ENCODE measurements at regions not wholly inside any gene's neighbourhood (a gene's known extent, or its start where the extent isn't known, plus 50 kb on each side); places are given as distances from the start of the nearest gene placed in this dataset.

DNA sequence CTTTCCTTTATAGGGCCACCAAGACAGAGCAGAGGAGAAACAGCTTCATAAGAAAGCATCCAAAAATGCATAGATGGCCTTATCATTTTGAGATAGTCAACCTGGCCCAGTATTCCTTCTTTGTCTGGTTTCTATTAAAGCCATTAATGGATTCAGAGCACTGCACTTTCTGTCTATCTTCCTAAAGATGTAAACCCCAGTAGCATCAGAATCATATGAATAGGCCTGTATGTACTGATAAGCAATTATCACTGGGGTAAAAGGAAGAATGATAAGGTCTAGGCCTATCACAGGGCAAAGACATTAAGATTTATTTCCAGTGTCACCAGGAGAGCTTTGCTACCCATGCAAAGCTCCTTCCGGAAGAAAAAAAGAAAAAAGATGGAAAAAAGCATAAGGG is 432.5 kb upstream of the C9orf72 start:
- intact Hi-C loops (cut with micrococcal nuclease), result no loop called here

DNA sequence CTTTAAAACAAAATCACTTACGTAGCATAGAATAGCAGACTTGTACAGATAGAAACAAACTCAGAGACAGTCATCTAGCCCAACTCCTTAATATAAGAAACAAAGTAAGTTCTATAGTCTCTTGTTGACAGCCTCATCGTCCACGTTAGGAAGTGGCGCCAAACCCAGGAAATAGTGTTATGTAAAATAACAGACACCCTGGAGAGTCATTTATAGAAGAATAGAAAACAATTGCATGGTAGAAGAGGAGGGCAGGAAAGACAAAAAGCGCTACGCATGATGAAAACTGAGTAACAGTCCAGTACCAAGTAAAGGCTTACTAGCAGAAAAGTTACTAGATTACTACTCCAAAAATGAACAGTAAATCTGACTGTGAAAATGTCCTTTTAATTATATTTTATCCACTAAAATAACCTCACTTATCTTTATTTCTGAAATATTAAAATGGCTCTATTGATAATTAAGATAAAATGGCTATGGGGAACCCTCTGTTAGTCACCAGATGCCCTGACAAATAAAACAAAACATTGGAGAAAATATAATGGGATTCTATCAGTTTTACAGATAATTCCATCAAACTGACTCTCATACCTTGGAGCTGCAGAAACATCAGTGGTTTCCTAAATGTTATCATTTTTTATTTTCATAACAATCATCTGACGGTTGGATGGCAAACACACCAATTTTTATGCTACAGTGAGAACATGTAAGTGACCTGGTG is 434.0 kb upstream of the C9orf72 start:
- intact Hi-C loops (cut with micrococcal nuclease), result no loop called here

DNA sequence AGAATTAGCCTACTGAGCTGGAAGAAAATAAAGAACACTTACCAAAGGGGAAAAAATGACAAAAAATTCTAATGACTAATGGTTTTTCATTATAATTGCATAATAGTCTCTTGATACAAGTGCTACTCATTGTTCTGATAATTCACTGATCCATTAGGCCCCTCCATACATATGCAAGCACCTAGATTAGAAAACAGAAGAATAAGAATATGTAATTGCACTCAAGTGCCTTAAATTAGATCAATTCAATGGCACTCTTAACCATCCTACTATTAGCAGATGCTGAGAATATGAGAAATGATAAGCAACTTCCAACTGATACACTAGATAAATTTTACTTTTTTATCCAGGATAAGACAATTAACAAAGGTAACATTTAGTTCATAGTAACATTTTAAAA is 440.9 kb upstream of the C9orf72 start:
- intact Hi-C loops (cut with micrococcal nuclease), result no loop called here

DNA sequence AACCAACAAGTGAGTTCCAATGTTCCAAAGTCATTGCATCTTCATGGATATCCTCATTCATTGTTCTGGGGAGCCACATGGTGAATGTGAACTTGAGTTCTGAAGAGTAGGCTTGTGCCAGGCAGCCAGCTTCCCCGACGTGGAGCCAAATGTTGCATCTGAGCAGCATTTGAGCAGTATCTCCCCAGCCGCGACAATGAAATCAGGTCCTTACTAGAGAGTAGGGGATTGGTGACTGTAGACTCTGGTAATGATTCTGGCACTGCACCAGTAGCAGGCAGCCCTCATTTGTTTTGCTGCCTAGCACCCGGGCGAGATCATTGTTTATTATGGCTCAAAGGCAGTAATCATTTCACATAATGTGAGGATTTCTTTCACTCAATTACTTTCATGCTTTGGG is 451.4 kb upstream of the C9orf72 start:
- intact Hi-C loops (cut with micrococcal nuclease), result no loop called here

DNA sequence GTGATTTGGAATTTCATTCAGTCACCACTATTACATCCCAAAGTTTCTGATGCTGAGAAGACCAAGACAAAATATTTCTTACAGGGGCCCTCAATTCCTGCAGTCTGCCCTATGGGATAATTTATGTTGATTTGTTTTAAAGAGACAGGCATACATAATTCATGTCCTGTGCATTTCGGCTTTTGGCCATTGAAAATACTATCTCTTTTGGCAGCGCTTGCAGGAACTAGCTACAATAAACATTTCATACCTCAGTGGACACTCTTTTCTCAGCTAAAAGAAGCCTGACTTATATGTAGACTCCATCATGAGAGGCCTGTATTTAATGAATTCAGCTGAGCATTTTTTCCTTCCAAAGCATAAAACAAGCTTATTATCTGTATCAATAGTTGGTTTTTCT is 451.9 kb upstream of the C9orf72 start:
- intact Hi-C loops (cut with micrococcal nuclease), result no loop called here

DNA sequence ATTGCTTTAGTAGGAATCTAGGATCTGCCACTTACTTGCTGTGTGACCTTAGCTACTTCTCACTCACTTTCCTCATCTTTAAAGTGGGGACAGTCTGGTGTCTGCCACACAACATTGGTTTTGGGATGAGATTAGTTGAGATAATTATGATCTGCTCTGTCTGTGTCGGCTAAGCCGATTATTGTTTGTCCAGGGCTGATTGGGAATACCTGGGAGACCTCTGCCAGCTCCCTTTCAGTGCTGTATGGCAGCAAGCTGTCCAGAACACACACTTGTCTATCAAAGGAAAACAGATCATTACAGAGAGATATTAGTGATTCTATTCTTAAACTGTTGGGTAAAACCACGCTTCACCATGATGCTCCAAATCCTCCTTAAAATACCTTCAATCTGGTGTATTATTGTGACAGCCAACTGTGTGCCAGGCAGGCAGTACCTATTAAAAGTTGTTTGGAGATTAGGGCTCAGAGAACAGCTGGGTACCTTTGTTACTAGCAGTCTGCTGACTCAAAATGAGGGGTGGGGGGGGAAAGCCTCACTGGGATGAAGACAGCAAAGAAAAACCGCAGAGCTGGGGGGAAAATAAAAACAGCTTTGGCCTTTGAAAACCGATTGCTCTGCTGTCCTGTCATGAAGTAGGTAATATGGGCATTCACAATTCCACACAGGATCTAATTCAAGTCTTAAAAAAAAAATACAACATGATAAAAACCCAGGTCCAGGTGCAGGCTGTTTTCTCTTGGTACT is 458.4 kb upstream of the C9orf72 start:
- intact Hi-C loops (cut with micrococcal nuclease), result no loop called here

DNA sequence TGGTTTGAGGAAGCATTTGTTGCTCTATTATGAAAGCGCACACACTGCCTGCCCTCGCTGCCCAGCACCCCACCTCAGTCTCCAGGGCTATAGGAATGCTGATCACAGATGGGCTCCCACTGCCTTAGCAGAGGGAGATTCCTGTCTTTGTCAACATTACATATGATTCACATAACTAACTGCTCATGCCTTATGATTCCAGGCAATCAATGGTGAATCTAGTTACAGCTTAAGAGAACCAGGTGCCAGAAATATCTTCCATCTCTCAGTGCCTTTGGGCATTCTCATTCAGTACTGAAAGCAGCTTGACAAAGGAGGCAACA is 458.9 kb upstream of the C9orf72 start:
- intact Hi-C loops (cut with micrococcal nuclease), result no loop called here

DNA sequence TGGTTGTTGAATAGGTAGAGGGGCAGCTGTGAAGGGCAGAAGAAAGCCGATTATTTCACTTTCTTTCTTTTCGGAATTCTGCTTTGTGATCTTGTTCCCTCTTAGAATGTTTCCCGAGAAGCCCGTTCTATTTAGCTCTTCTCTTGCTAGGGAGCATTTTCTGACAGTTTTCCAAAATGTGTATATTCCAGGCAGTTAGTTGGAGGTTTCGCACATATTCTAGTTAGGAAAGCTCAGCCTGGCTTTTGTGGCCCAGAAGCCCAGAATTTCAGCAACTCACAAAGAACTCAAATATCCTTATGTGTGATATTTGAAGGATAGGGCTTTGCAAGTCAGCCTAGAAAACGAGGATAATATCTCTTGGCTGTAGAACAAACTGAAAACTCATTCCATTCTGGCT is 461.0 kb upstream of the C9orf72 start:
- intact Hi-C loops (cut with micrococcal nuclease), result no loop called here

DNA sequence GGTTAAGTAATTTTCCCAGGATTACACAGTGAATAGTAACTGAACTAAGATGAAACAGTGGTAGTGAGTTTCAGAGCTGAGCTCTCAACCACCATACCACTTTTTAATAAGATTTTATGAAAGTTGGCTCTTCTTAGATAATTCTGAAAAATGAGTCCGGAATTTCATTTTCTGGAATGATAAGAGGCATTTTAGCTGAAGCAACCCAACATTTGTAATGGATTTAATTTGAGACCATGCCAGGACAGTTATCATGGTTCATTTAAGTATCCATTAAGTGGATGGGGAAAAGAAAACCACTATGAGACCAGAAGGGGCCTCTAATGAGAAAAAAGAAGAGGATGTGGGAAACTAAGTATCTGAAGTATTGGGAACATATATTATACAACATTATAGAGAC is 464.7 kb upstream of the C9orf72 start:
- intact Hi-C loops (cut with micrococcal nuclease), result no loop called here

DNA sequence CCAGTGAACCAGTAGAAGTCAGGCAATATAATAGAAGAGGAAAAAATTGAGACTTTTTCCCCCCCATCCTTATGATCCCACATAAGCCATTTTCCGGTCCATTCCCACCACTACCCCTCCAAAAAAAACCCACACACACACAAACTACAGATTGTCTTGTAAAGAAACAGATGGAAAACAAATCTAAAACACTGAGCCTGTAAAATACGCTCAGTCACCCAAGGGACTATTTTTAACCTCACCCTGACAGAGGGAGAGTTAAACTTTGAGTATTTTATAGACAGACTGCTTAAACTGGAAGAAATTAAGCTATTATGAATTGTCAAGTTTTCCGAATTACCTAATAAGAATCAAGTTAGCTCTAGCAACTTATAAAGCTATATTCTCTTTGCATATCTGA is 471.8 kb upstream of the C9orf72 start:
- intact Hi-C loops (cut with micrococcal nuclease), result no loop called here

DNA sequence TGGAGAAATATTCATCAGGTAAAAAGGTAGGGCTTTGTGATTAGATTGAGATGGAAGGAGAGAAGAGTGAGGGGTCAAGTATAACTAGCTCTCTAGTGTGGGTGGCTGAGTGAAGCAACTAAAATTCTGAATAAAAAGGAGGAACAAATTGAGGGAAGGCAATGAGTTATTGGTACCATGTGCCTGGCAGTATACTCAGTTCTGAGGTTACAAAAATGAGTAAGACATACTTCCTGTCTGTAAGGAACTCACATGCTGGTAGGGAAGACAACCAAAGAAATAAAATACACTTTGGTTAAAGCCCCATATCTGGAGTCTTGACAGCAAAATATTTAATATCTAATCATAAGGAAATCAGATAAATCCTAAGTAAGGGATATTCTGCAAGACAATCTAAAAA is 476.8 kb upstream of the C9orf72 start:
- intact Hi-C loops (cut with micrococcal nuclease), result no loop called here

DNA sequence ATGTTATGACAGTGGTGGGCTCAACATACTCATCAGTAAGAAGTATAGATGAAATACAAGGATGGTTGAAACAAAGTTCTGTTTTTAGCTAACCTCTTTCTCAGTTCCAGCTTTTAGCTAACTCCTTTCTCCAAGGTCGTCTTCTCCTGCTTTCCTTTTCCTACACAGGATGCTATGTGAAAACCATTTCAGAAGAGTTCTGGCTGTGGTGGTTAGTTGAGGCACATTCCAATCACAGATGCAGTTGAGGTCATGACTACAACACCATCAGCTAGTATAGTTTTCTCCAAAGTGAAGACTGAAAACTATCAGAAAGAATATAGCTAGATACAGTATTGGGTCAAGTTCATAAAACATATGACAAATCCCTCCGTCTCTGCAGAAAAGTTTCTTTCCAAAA is 477.7 kb upstream of the C9orf72 start:
- intact Hi-C loops (cut with micrococcal nuclease), result no loop called here

DNA sequence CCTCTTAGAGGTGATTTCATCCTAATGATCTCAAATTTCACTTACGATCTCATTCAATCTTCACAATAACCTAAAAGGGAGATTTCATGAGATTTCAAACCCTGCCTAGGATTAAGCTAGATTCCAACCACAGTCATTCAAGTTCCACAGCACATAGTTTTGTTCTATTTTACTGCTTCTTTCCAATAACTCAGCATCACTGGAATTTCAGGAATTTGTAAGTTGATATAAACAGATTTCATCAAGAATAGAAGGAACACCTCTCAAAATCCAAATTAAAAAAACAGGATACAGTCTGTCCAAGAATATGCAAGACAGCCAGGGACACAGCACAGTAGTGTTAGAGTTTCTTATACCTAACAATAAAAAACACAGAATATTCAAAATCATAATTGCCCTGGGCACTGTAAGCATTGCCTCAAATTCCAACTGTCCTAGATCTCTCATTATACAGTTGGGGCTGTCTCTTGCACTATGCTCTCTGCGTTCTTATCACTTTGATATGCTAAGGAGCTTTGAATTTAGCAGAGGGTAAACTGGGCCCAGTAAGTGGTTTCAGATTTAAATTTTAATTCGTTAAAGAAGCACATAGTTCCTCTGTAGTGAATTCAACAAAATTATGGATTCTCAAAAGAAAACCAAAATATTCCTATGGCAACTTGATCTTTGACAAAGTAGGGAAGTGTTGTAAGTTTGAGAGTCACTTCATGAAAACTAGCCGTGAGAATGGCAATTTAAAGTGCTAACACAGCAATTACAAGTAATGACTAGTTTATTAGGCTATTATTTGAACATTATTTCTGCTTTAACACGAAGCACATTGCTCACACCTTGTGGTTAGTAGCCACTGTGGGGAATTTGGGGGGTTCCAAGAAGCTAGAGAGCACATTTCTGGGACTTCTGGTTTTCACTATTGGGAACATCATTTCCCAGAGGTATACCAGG is 478.6 kb upstream of the C9orf72 start:
- intact Hi-C loops (cut with micrococcal nuclease), result no loop called here

DNA sequence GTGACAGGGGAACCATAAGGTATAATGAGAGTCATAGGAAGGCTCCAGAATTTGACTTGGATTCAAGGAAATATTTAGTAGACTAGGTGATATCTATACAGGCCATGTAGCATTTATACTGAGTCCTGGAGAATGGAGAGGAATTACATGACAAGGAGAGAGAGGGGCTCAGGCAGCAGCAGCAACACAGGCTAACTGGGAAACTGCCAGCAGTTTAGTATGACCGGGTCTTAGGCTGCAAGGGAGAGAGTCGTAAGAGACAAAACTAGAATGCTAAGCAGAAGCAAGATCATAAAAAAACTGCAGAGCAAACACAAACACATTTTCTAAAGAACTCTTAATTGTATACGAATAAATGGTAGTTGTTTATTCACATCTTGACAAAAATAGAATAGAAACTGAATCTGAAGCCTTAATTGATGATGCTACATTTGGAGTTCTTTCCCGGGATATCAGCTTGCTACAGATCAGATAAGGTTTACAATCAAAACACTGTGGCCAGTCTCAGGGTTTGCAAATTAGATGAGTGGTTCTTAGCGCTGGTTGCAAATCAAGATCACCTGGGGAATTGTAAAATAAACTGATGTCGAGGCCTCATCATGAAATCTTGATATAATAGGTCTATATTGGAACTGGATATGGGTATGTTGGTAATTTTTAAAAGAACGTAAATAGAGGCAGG is 480.0 kb upstream of the C9orf72 start:
- intact Hi-C loops (cut with micrococcal nuclease), result no loop called here

DNA sequence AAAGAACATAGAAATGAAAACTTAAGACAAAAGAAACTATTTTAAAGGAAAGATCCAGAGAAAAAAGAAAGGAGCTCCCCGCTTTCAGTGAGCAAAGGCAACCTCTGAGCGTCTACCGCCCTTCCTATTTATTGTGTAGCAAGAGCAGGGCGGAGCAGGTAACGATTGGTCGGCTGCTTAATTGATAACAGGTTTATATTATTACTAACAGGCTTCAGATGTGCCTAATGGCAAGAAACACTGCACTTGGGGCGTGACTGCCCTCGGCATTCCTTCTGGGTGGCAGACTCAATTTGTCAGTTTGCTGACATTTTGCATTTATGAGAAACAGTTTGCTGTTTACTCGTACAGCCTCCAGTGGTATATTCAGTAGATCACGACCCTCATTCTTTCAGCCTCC is 482.7 kb upstream of the C9orf72 start:
- intact Hi-C loops (cut with micrococcal nuclease), result no loop called here

DNA sequence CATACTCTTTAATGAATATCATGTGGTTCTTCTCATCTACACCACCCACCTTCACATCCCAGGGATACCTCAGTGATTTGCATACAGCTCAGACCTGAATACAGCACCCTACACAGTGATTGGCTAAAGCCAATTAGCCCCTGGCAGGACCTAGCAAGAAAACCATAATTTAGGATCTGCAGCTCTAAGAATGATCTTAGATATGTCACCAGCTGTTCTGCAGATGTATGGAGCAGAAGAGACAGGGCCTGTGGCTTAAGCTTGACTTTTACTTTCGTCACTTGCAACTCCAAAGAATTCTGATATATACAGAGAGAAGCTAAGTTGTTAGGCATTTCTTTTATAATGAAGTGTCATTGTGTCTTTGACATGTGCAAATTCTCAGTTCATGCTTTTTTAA is 483.2 kb upstream of the C9orf72 start:
- intact Hi-C loops (cut with micrococcal nuclease), result no loop called here

DNA sequence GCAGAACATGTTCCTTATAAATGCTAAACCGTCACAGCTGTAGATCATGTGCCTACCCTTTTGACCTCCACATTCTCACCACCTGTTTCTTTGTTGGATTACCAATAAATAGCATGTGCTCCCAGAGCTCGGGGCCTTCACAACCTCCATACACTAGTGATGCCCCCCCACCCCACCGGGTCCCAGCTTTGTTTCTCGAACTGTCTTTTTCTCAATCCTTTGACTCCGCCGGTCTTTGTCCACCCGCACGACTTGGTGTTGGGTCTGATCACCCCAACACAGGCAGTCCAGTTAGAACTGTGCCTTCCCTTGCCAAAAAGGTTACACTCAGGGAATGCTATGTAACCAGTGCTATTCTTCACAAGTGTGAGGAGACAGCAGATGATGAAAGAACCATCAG is 485.9 kb upstream of the C9orf72 start:
- intact Hi-C loops (cut with micrococcal nuclease), result no loop called here

DNA sequence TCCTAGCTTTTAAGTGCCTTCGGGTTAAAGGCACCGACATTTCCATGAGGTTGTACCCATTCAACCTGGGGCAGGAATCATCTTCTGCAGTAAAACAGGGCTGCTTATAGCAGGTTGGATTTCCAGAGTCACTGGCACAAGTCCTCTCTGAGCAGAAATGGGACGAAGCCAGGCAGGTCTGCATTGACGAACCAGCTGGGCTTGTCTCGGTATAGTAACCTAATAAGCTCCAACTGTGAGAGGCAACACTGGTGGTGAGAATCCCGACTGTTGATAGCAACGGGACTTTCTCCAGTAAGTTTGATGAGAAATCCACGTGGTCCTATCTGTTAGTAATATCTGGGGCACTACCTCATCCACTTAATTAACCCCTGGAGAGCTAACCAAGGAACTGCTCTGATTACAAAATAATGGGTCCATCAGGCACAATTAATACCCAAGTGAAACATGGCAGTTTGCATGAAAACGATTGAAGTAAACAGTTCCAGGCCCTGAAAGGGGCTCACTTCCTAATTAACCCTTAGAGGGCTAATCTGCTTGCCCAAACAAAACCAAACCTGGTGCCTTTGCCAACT is 491.0 kb upstream of the C9orf72 start:
- intact Hi-C loops (cut with micrococcal nuclease), result no loop called here

DNA sequence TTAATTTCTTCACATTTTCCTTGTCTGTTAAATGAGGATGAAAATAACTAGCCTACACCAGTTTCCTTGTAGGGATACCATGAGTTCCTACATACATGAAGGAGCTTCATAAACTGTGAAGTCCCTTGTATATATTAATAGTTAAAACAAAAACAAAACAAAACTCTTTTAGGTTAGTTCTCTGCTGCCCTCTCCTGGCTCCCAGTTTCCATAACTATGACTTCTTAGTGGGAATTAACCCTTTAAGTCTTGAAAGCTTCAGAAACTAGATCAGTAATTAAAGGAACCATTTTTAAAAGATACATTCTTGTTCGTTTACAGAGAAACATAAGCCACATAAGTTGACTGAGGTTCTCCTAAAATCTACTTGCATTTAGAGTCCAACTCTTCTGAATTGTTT is 500.0 kb upstream of the C9orf72 start:
- intact Hi-C loops (cut with micrococcal nuclease), result loop anchor here (1.0 kb wide), 1 partner anchor 740 kb away; no protein-coding TSS in a partner anchor

DNA sequence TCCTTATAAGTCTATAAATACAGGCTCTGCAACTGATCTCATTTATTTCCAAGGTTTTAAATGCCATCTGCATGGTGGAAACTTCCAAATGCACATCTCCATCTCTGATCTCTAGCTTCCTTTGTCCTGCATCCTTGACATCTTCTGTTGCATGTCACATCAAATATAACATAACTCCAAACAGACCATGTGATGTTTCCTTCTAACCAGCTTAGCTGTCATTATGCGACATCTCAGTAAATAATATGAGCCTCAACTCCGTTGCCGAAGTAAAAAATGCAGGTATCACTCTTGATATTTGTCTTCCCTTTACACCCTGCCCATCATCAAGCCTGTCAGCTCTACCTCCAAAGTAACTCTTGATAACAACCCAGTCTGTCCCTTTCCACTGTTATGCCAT is 506.4 kb upstream of the C9orf72 start:
- intact Hi-C loops (cut with micrococcal nuclease), result no loop called here

DNA sequence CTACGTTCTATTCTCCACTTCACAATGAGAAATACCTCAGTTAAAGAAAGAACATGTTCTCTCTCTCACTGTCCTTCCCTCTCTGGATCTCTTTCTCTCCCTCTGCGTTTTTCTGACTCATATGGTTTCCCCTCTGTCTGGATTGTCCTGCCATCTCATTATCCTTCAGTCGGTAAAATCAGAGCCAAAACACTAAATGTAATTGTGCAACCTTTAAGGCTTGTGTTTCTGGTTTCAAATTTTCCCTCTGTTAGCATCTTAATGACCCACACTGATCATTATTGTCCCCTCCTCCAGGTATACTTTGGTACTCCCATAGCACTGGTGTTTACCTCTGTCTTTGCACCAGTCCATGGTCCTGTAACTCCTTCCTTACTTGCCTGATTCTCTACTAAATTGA is 509.4 kb upstream of the C9orf72 start:
- intact Hi-C loops (cut with micrococcal nuclease), result no loop called here
